ENCODE measurements at regions not wholly inside any gene's neighbourhood (a gene's known extent, or its start where the extent isn't known, plus 50 kb on each side); places are given as distances from the start of the nearest gene placed in this dataset.

GRCh38 chrY:18997635-18998240 is 224.2 kb upstream of the HSFY2 start:
- POLR2A ChIA-PET = no interaction called here
- BruUV-seq (replicated peaks) = no TSS peak
- no peaks in the 10 kb centered on the region for H3K9me3 ChIP-seq (ENCODE audit: control insufficient read depth in 1 of 2, insufficient read depth in 1 of 2, low read depth in 1 of 2, low read length in 2 of 2)
- RAD21 ChIA-PET (ENCODE audit: low non-redundant PET in 1 of 2, low total read pairs in 2 of 2, uncharacterized antibody in 2 of 2, unreplicated experiment in 2 of 2) = no interaction called here
- H3K79me2 ChIP-seq (ENCODE audit: insufficient read depth, low read length) = no peaks in the 10 kb centered on the region
- intact Hi-C loops (cut with micrococcal nuclease) = no loop called here
- H3K27me3 ChIP-seq (ENCODE audit: insufficient read depth, low read length) = no peaks in the 10 kb centered on the region
- no peak overlapping the region for H2AFZ ChIP-seq (ENCODE audit: low read depth, low read length, poor library complexity, severe bottlenecking)
- no peak overlapping the region for H3K4me3 ChIP-seq (replicated peaks in 1 of 2; ENCODE audit: low read depth in 1 of 2, low read length in 2 of 2)
- H3K27ac ChIP-seq (ENCODE audit: low read depth, low read length) = no peak overlapping the region
- CTCF ChIA-PET = no interaction called here
- no peaks in the 10 kb centered on the region for H3K9me2 ChIP-seq (ENCODE audit: insufficient read depth)
- DNase-seq (ENCODE audit: low read depth, low spot score) (no peak), ATAC-seq (no peak)
- no peak overlapping the region for H3K9ac ChIP-seq (ENCODE audit: low read length)
- no peaks in the 10 kb centered on the region for H3K4me1 ChIP-seq (ENCODE audit: control insufficient read depth in 1 of 2, insufficient read depth in 2 of 2, low read length in 2 of 2)
- TF ChIP-seq REST (IDR thresholded peaks at IDR 0.05; ENCODE audit: low read depth) (no peak), POLR2A (IDR thresholded peaks at IDR 0.05; ENCODE audit: borderline replicate concordance, extremely low read depth, insufficient read depth, insufficient read length) (no peak), CEBPB (IDR thresholded peaks at IDR 0.05; ENCODE audit: low read depth) (no peak), EGR1 (IDR thresholded peaks at IDR 0.05; ENCODE audit: low read depth) (no peak), SIN3A (IDR thresholded peaks at IDR 0.05; ENCODE audit: low read depth) (no peak), EZH2phosphoT487 (IDR thresholded peaks at IDR 0.05; ENCODE audit: borderline replicate concordance) (no peak), MAX (IDR thresholded peaks at IDR 0.05) (no peak), CTCF (IDR thresholded peaks at IDR 0.05 in 2 of 3, conservative IDR thresholded peaks at IDR 0.05 in 1 of 3; ENCODE audit: borderline replicate concordance in 1 of 3, insufficient read depth in 1 of 3, low read depth in 2 of 3, low read length in 2 of 3) (no peak), FOSL1 (IDR thresholded peaks at IDR 0.05; ENCODE audit: low read depth) (no peak), YY1 (IDR thresholded peaks at IDR 0.05; ENCODE audit: extremely low read depth, insufficient replicate concordance, low read depth, low read length) (no peak), ATF3 (IDR thresholded peaks at IDR 0.05) (no peak), ELF1 (IDR thresholded peaks at IDR 0.05; ENCODE audit: borderline replicate concordance, low read depth) (no peak), RAD21 (IDR thresholded peaks at IDR 0.05; ENCODE audit: low read depth) (no peak), TCF7L2 (IDR thresholded peaks at IDR 0.05; ENCODE audit: borderline replicate concordance, extremely low read depth, insufficient read depth, insufficient read length) (no peak), POLR2AphosphoS5 (IDR thresholded peaks at IDR 0.05; ENCODE audit: low read depth, low read length) (no peak), CBX3 (IDR thresholded peaks at IDR 0.05; ENCODE audit: low read depth) (no peak), EZH2 (IDR thresholded peaks at IDR 0.05) (no peak), ZBTB33 (IDR thresholded peaks at IDR 0.05; ENCODE audit: extremely low read depth, insufficient replicate concordance, low read length) (no peak)
- H3K4me2 ChIP-seq (ENCODE audit: low read length) = no peak overlapping the region
- no peaks in the 10 kb centered on the region for H4K20me1 ChIP-seq (ENCODE audit: insufficient read depth)
- no peaks in the 10 kb centered on the region for H3K36me3 ChIP-seq (ENCODE audit: control insufficient read depth in 1 of 2, insufficient read depth in 2 of 2, low read length in 2 of 2)
